GM23338 (cell line): ENCODE measurements at regions not wholly inside any gene's neighbourhood (a gene's known extent, or its start where the extent isn't known, plus 50 kb on each side); places are given as distances from the start of the nearest gene placed in this dataset.

ENCODE experiments used
- ATAC-seq: fragments of 200-7000 bp; cut with Tn5 transposase; 3 replicates; pipeline ENCODE4 v1.9.1; 2020
- DNase-seq: peaks from one replicate; pipeline ENCODE4 v3.0.0-alpha.2; 2015; ENCODE audit warnings: low spot score
- H2AFZ ChIP-seq: fragments of 200-600 bp; sonication (generic); 2 replicates; pipeline ENCODE4 v1.8.0; 2016; ENCODE audit warnings: antibody characterized with exemption, mild to moderate bottlenecking, moderate library complexity
- H3F3A ChIP-seq: fragments of 200-600 bp; sonication (generic); replicated peaks from 2 replicates; pipeline ENCODE4 v1.8.0; 2017; ENCODE audit warnings: antibody characterized with exemption, mixed run types, low read depth
- H3K27ac ChIP-seq: fragments of 200-600 bp; sonication (generic); 2 replicates; pipeline ENCODE4 v1.6.1; 2016; ENCODE audit warnings: low read depth
- H3K27me3 ChIP-seq: fragments of 200-600 bp; sonication (generic); 2 replicates; pipeline ENCODE4 v1.8.0; 2016; ENCODE audit warnings: mild to moderate bottlenecking, mixed run types, moderate library complexity; ENCODE audit not compliant: insufficient read depth
- H3K36me3 ChIP-seq: fragments of 200-600 bp; sonication (generic); 2 replicates; pipeline ENCODE4 v1.8.0; 2016; ENCODE audit warnings: mild to moderate bottlenecking; ENCODE audit not compliant: insufficient read depth
- H3K4me1 ChIP-seq: fragments of 200-600 bp; sonication (generic); 2 replicates; pipeline ENCODE4 v1.8.0; 2016; ENCODE audit warnings: mild to moderate bottlenecking, moderate library complexity; ENCODE audit not compliant: insufficient read depth
- H3K4me2 ChIP-seq: fragments of 200-600 bp; sonication (generic); 2 replicates; pipeline ENCODE4 v1.7.1; 2017; ENCODE audit warnings: mixed run types
- H3K4me3 ChIP-seq: fragments of 200-600 bp; sonication (generic); 2 replicates; pipeline ENCODE4 v1.6.1; 2016; ENCODE audit warnings: mixed run types
- H3K79me2 ChIP-seq: fragments of 200-600 bp; sonication (generic); replicated peaks from 2 replicates; pipeline ENCODE4 v1.8.0; 2017; ENCODE audit warnings: mild to moderate bottlenecking; ENCODE audit not compliant: insufficient read depth
- H3K9me2 ChIP-seq: fragments of 200-600 bp; sonication (generic); 2 replicates; pipeline ENCODE4 v1.8.0; 2017; ENCODE audit not compliant: insufficient read depth
- H4K20me1 ChIP-seq: fragments of 200-600 bp; sonication (generic); replicated peaks from 2 replicates; pipeline ENCODE4 v1.8.0; 2017; ENCODE audit warnings: mild to moderate bottlenecking; ENCODE audit not compliant: insufficient read depth
- H3K27ac Mint-ChIP-seq: 2 replicates; pipeline ENCODE4 v1.8.0; 2020; ENCODE audit warnings: inconsistent platforms, mild to moderate bottlenecking, moderate library complexity, mixed read lengths
- H3K27me3 Mint-ChIP-seq: 3 replicates; pipeline ENCODE4 v1.8.0; 2022; ENCODE audit warnings: low read depth, mild to moderate bottlenecking, moderate library complexity, mixed read lengths, inconsistent platforms; ENCODE audit not compliant: insufficient read depth, poor library complexity
- H3K36me3 Mint-ChIP-seq: 3 replicates; pipeline ENCODE4 v1.8.0; 2021; ENCODE audit warnings: low read depth, mild to moderate bottlenecking, inconsistent platforms, moderate library complexity, mixed read lengths
- H3K4me1 Mint-ChIP-seq: 3 replicates; pipeline ENCODE4 v1.8.0; 2020; ENCODE audit warnings: mild to moderate bottlenecking, inconsistent platforms, mixed read lengths
- H3K4me3 Mint-ChIP-seq: 3 replicates; pipeline ENCODE4 v1.8.0; 2021; ENCODE audit warnings: moderate library complexity, mild to moderate bottlenecking, inconsistent platforms, mixed read lengths
- H3K9me3 Mint-ChIP-seq: 3 replicates; pipeline ENCODE4 v1.8.0; 2020; ENCODE audit warnings: moderate library complexity, mild to moderate bottlenecking, inconsistent platforms, mixed read lengths
- CTCF ChIP-seq, 2 experiments: fragments of 200-600 bp in 1 of 2; sonication (generic) in 1 of 2; conservative IDR thresholded peaks; 2 replicates each; pipeline versions ENCODE4 v1.5.1 to v1.6.1; 2016 to 2017; ENCODE audit warnings: antibody characterized with exemption in 2 of 2, low read depth in 2 of 2, mild to moderate bottlenecking in 2 of 2, moderate library complexity in 1 of 2
- ETS1 ChIP-seq: IDR thresholded peaks from 2 replicates; pipeline ENCODE4 v1.6.1; 2016; ENCODE audit warnings: antibody characterized with exemption
- STAT1 ChIP-seq: IDR thresholded peaks from one replicate; pipeline ENCODE4 v1.6.1; 2016; ENCODE audit warnings: antibody characterized with exemption; ENCODE audit not compliant: unreplicated experiment
- ZNF462 ChIP-seq: fragments of 250-450 bp; sonication (Bioruptor Pico); IDR thresholded peaks from 2 replicates; pipeline ENCODE4 v1.5.0; 2020; ENCODE audit warnings: mild to moderate bottlenecking, moderate library complexity

GRCh38 chr5:62909326-62909725 lies 330.7 kb downstream of the LRRC70 start (continued):
- no peak for TF ChIP-seq ETS1

GRCh38 chr5:62902126-62902525 lies 323.5 kb downstream of the LRRC70 start:
- H3K27ac Mint-ChIP-seq, result no peak overlapping the region
- Histone ChIP-seq H3K9me2 (no peaks in the 10 kb centered on the region), H3K27me3 (no peaks in the 10 kb centered on the region), H3F3A (no peaks in the 10 kb centered on the region), H3K36me3 (no peaks in the 10 kb centered on the region), H3K27ac (no peak overlapping the region), H3K4me1 (no peaks in the 10 kb centered on the region), H2AFZ (no peak overlapping the region), H3K4me3 (no peak overlapping the region), H4K20me1 (no peaks in the 10 kb centered on the region), H3K79me2 (no peaks in the 10 kb centered on the region), H3K4me2 (no peak overlapping the region)
- DNase-seq (no peak), ATAC-seq (no peak)
- TF ChIP-seq STAT1 (no peak), CTCF (conservative IDR thresholded peaks at IDR 0.05; ENCODE audit: low read depth in 2 of 2) (no peak), ZNF462 (no peak)
- H3K9me3 Mint-ChIP-seq, result no peaks in the 10 kb centered on the region
- H3K27me3 Mint-ChIP-seq, result peaks cover 2% of the 10 kb centered on the region
- no peaks in the 10 kb centered on the region for H3K4me1 Mint-ChIP-seq
- no peaks in the 10 kb centered on the region for H3K36me3 Mint-ChIP-seq
- H3K4me3 Mint-ChIP-seq, result no peak overlapping the region
